Mesenteric fat pad (tissue), 1 donor: ENCODE measurements at regions not wholly inside any gene's neighbourhood (a gene's known extent, or its start where the extent isn't known, plus 50 kb on each side); places are given as distances from the start of the nearest gene placed in this dataset.
A peak's percentile ranks its signal among the peaks of the same experiment; 100 is the strongest.
"Not testable (repeated sequence)": the region's sequence is repeated elsewhere in the genome, so short reads cannot be mapped to it uniquely, and the experiment has no call there.

Experiments used
- DNase-seq: peaks from one replicate; pipeline ENCODE4 v3.0.0-alpha.2; 2020; ENCODE audit warnings: low spot score
- donor health status: DM: yes; HTN: yes; CAD: no.

- no peak for DNase-seq
Measured at GRCh38 chr1:182166321-182166720, 104.8 kb upstream of the ZNF648 start.

GRCh38 chr1:182164273-182164672, 102.8 kb upstream of the ZNF648 start:
- DNase-seq: no peak

GRCh38 chr1:182163821-182164223, 102.3 kb upstream of the ZNF648 start:
- DNase-seq: no peak

- DNase-seq: no peak
Measured at GRCh38 chr1:182159443-182159842, 97.9 kb upstream of the ZNF648 start.

- DNase-seq: no peak
Measured at GRCh38 chr1:182157187-182157586, 95.7 kb upstream of the ZNF648 start.

GRCh38 chr1:182154425-182154824, 92.9 kb upstream of the ZNF648 start:
- DNase-seq: not testable (repeated sequence)

- DNase-seq: no peak
Measured at GRCh38 chr1:182149411-182149965, 88.0 kb upstream of the ZNF648 start.

GRCh38 chr1:182147951-182148350, 86.4 kb upstream of the ZNF648 start:
- DNase-seq: no peak

- DNase-seq: no peak
Measured at GRCh38 chr1:182147136-182147820, 85.8 kb upstream of the ZNF648 start.

- DNase-seq: no peak
Measured at GRCh38 chr1:182146286-182146685, 84.8 kb upstream of the ZNF648 start.

- no peak for DNase-seq
Measured at GRCh38 chr1:182145441-182145840, 83.9 kb upstream of the ZNF648 start.

- no peak for DNase-seq
Measured at GRCh38 chr1:182144646-182145030, 83.1 kb upstream of the ZNF648 start.

- no peak for DNase-seq
Measured at GRCh38 chr1:182143825-182144645, 82.5 kb upstream of the ZNF648 start.

GRCh38 chr1:182143154-182143657, 81.7 kb upstream of the ZNF648 start:
- peak; percentile 97 for DNase-seq

GRCh38 chr1:182142621-182143020, 81.1 kb upstream of the ZNF648 start:
- DNase-seq: no peak

- no peak for DNase-seq
Measured at GRCh38 chr1:182141040-182141439, 79.5 kb upstream of the ZNF648 start.

GRCh38 chr1:182139496-182139895, 78.0 kb upstream of the ZNF648 start:
- DNase-seq: no peak

GRCh38 chr1:182137546-182137945, 76.0 kb upstream of the ZNF648 start:
- DNase-seq: no peak

GRCh38 chr1:182135946-182136345, 74.4 kb upstream of the ZNF648 start:
- no peak for DNase-seq

- DNase-seq: no peak
Measured at GRCh38 chr1:182134257-182134656, 72.7 kb upstream of the ZNF648 start.

GRCh38 chr1:182133181-182133580, 71.7 kb upstream of the ZNF648 start:
- no peak for DNase-seq

GRCh38 chr1:182129398-182129797, 67.9 kb upstream of the ZNF648 start:
- DNase-seq: no peak
